Endothelial cell of umbilical vein (primary cell): ENCODE measurements at regions not wholly inside any gene's neighbourhood (a gene's known extent, or its start where the extent isn't known, plus 50 kb on each side); places are given as distances from the start of the nearest gene placed in this dataset.

ENCODE experiments used
- BruUV-seq: library from RNA; stranded (reverse); fragments of 400-500 nt; replicated peaks from 2 replicates; lab custom pipeline; 2021; lab: Mats Ljungman, UMichigan
- CTCF ChIA-PET: fragments of 300-600, 350-600 bp; sonication (Branson Sonifier 250); formaldehyde crosslinking; loops from one replicate; lab custom pipeline; 2021; ENCODE audit warnings: antibody characterized with exemption, inconsistent platforms; lab: Charles Lee
- POLR2A ChIA-PET: fragments of 300-600, 350-600 bp; sonication (Branson Sonifier 250); formaldehyde crosslinking; loops from one replicate; lab custom pipeline; 2021; ENCODE audit warnings: antibody characterized with exemption, inconsistent platforms; lab: Charles Lee
- DNase-seq: peaks from one replicate; pipeline ENCODE4 v3.0.0-alpha.2; 2011; ENCODE audit warnings: low read depth, low spot score
- FAIRE-seq: peaks from 2 replicates; lab custom pipeline; 2011; peaks lifted over from hg19 to GRCh38; lab: Jason Lieb, UNC
- H2AFZ ChIP-seq: 2 replicates; pipeline ENCODE4 v1.6.0; 2012; ENCODE audit warnings: low read depth, low read length, control low read depth, inconsistent platforms
- H3K27ac ChIP-seq: 2 replicates; pipeline ENCODE4 v1.5.1; 2011; ENCODE audit warnings: low read depth, mild to moderate bottlenecking, control low read depth, low read length, moderate library complexity; ENCODE audit not compliant: insufficient read depth
- H3K27me3 ChIP-seq, 2 experiments: 2 replicates each; pipeline versions ENCODE4 v1.6.0 to v1.6.1; 2011; ENCODE audit warnings: low read length in 2 of 2, mixed read lengths in 1 of 2; ENCODE audit not compliant: control insufficient read depth in 2 of 2, insufficient read depth in 2 of 2
- H3K36me3 ChIP-seq, 2 experiments: 2 replicates in 1 of 2; 3 replicates in 1 of 2; pipeline ENCODE4 v1.5.1; 2011; ENCODE audit warnings: low read length in 2 of 2, mild to moderate bottlenecking in 1 of 2, moderate library complexity in 1 of 2; ENCODE audit not compliant: control insufficient read depth in 2 of 2, insufficient read depth in 2 of 2; ENCODE audit errors: extremely low read depth in 1 of 2
- H3K4me1 ChIP-seq: 3 replicates; pipeline ENCODE4 v1.5.1; 2011; ENCODE audit warnings: mild to moderate bottlenecking, low read length; ENCODE audit not compliant: control insufficient read depth, insufficient read depth; ENCODE audit errors: extremely low read depth
- H3K4me2 ChIP-seq: 2 replicates; pipeline ENCODE4 v1.6.1; 2011; ENCODE audit warnings: low read length, control low read depth, mixed read lengths; ENCODE audit not compliant: insufficient read depth
- H3K4me3 ChIP-seq, 3 experiments: fragments of 200-600 bp in 1 of 3; sonication (generic), shearing (Covaris generic) in 1 of 3; replicated peaks in 1 of 3; 2 replicates each; pipeline ENCODE4 v1.5.1; 2011 to 2016; ENCODE audit warnings: control low read depth in 3 of 3, low read length in 3 of 3, mild to moderate bottlenecking in 2 of 3, inconsistent platforms in 1 of 3, low read depth in 1 of 3, moderate library complexity in 1 of 3; ENCODE audit not compliant: insufficient read depth in 1 of 3
- H3K79me2 ChIP-seq: 2 replicates; pipeline ENCODE4 v1.6.0; 2012; ENCODE audit warnings: low read length, inconsistent platforms; ENCODE audit not compliant: control insufficient read depth, insufficient read depth
- H3K9ac ChIP-seq: replicated peaks from 2 replicates; pipeline ENCODE3; 2011; ENCODE audit warnings: low read length, control low read depth; ENCODE audit not compliant: insufficient read depth; ENCODE audit errors: extremely low read depth
- H3K9me1 ChIP-seq: replicated peaks from 3 replicates; pipeline ENCODE4 v1.6.0; 2011; ENCODE audit warnings: mild to moderate bottlenecking, low read length; ENCODE audit not compliant: control insufficient read depth, insufficient read depth; ENCODE audit errors: extremely low read depth
- H3K9me3 ChIP-seq: replicated peaks from 2 replicates; pipeline ENCODE4 v1.5.1; 2012; ENCODE audit warnings: low read length, inconsistent platforms; ENCODE audit not compliant: control insufficient read depth, insufficient read depth
- H4K20me1 ChIP-seq: replicated peaks from 2 replicates; pipeline ENCODE3; 2011; ENCODE audit warnings: mild to moderate bottlenecking, low read length; ENCODE audit not compliant: control insufficient read depth, insufficient read depth; ENCODE audit errors: extremely low read depth
- EZH2 ChIP-seq: IDR thresholded peaks from 2 replicates; pipeline ENCODE4 v1.6.1; 2012; ENCODE audit warnings: borderline replicate concordance, low read depth, mild to moderate bottlenecking, moderate library complexity, low read length, inconsistent platforms; ENCODE audit not compliant: severe bottlenecking
- FOS ChIP-seq: IDR thresholded peaks from 2 replicates; pipeline ENCODE4 v1.6.1; 2011; ENCODE audit warnings: mild to moderate bottlenecking, low read length, moderate library complexity, borderline replicate concordance; ENCODE audit not compliant: insufficient read depth
- GATA2 ChIP-seq: IDR thresholded peaks from 2 replicates; pipeline ENCODE4 v1.7.0; 2011; ENCODE audit warnings: low read depth, mild to moderate bottlenecking, moderate library complexity, mixed read lengths, low read length; ENCODE audit not compliant: insufficient read length, insufficient read depth
- JUN ChIP-seq: IDR thresholded peaks from 2 replicates; pipeline ENCODE4 v1.6.1; 2011; ENCODE audit warnings: borderline replicate concordance, low read depth; ENCODE audit not compliant: insufficient read length, insufficient read depth
- MAX ChIP-seq: IDR thresholded peaks from 2 replicates; pipeline ENCODE4 v1.6.1; 2011; ENCODE audit not compliant: insufficient read depth, insufficient read length
- MYC ChIP-seq: IDR thresholded peaks from one replicate; pipeline ENCODE4 v1.6.1; 2011; ENCODE audit warnings: mild to moderate bottlenecking, low read depth, low read length
- POLR2A ChIP-seq: IDR thresholded peaks from 2 replicates; pipeline ENCODE4 v1.6.1; 2012; ENCODE audit warnings: low read depth, mild to moderate bottlenecking, control low read depth, low read length
- POLR2AphosphoS5 ChIP-seq: IDR thresholded peaks from 2 replicates; pipeline ENCODE4 v1.6.1; 2012; ENCODE audit warnings: low read depth, mild to moderate bottlenecking, control low read depth, low read length, moderate library complexity; ENCODE audit not compliant: insufficient read depth
- dilution Hi-C: fragments of 300-500 bp; cut with MboI; formaldehyde crosslinking; loops from one replicate; pipeline ENCODE4 v1.15.0; 2019; ENCODE audit warnings: low sequenced_read_pairs; ENCODE audit not compliant: extremely low pct_ligation_motif_present
- intact Hi-C: fragments of 100-400 bp; cut with micrococcal nuclease; formaldehyde crosslinking; loops from one replicate; pipeline ENCODE4 v1.10.0; 2022
- TF ChIP-seq, protein P1 (sequence below), 2 donors: IDR thresholded peaks; 1 replicate in 1 of 2; 2 replicates in 1 of 2; pipeline ENCODE4 v1.5.1; 2011; ENCODE audit warnings: low read length in 2 of 2, mild to moderate bottlenecking in 2 of 2, moderate library complexity in 2 of 2, control low read depth in 1 of 2, inconsistent platforms in 1 of 2, low read depth in 1 of 2; ENCODE audit not compliant: insufficient read depth in 1 of 2; ENCODE audit errors: extremely low read depth in 1 of 2

GRCh38 chr13:89490661-89491060 is 1819.5 kb downstream of the SLITRK5 start:
- H3K4me1 ChIP-seq: no peaks in the 10 kb centered on the region
- TF ChIP-seq FOS: no peak
- no peak for TF ChIP-seq GATA2
- no peak for TF ChIP-seq POLR2A
- TF ChIP-seq POLR2AphosphoS5: no peak
- TF ChIP-seq JUN: no peak
- TF ChIP-seq MYC: no peak
- TF ChIP-seq, protein P1, sequence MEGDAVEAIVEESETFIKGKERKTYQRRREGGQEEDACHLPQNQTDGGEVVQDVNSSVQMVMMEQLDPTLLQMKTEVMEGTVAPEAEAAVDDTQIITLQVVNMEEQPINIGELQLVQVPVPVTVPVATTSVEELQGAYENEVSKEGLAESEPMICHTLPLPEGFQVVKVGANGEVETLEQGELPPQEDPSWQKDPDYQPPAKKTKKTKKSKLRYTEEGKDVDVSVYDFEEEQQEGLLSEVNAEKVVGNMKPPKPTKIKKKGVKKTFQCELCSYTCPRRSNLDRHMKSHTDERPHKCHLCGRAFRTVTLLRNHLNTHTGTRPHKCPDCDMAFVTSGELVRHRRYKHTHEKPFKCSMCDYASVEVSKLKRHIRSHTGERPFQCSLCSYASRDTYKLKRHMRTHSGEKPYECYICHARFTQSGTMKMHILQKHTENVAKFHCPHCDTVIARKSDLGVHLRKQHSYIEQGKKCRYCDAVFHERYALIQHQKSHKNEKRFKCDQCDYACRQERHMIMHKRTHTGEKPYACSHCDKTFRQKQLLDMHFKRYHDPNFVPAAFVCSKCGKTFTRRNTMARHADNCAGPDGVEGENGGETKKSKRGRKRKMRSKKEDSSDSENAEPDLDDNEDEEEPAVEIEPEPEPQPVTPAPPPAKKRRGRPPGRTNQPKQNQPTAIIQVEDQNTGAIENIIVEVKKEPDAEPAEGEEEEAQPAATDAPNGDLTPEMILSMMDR (IDR thresholded peaks at IDR 0.05; ENCODE audit: extremely low read depth in 1 of 2, insufficient read depth in 1 of 2, low read depth in 1 of 2, low read length in 2 of 2): no peak
- no peak for TF ChIP-seq EZH2
- no peak for TF ChIP-seq MAX
- H3K4me2 ChIP-seq: no peak overlapping the region
- no peaks in the 10 kb centered on the region for H3K9me1 ChIP-seq
- dilution Hi-C loops (no loop called here), intact Hi-C loops (no loop called here)
- BruUV-seq: no TSS peak
- POLR2A ChIA-PET: no interaction called here
- CTCF ChIA-PET: interaction anchor here (1.2 kb wide), 1 partner anchor 20 kb away, joined by 3 read pairs; no protein-coding TSS in a partner anchor
- no peaks in the 10 kb centered on the region for H3K27me3 ChIP-seq
- DNase-seq (no peak), FAIRE-seq (no peak)
- no peaks in the 10 kb centered on the region for H3K79me2 ChIP-seq
- H3K9me3 ChIP-seq: no peaks in the 10 kb centered on the region
- H3K9ac ChIP-seq: no peak overlapping the region
- H2AFZ ChIP-seq: no peak overlapping the region
- H3K4me3 ChIP-seq: no peak overlapping the region
- no peaks in the 10 kb centered on the region for H4K20me1 ChIP-seq
- H3K27ac ChIP-seq: no peak overlapping the region
- H3K36me3 ChIP-seq: no peaks in the 10 kb centered on the region
